ENCODE measurements at regions not wholly inside any gene's neighbourhood (a gene's known extent, or its start where the extent isn't known, plus 50 kb on each side); places are given as distances from the start of the nearest gene placed in this dataset.
"Not testable (repeated sequence)": the region's sequence is repeated elsewhere in the genome, so short reads cannot be mapped to it uniquely, and the experiment has no call there.

DNA sequence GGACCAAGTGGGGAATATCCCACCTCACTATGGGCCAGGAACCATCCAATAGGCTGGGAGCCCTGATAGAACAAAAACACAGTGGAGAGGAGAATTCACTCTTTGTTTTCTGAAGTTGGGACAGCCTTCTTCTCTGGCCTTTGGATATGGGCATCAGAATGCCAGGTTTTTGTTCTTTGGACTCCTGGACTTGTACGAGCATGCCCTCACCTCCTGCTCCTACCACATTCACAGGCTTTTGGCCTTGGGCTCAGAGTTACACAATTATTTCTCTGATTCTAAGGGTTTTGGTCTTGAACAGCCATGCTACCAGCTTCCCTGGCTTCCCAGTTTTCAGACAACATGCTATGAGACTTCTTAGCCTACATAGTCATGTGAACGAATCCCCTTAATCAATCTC, 732.9 kb upstream of the VRK2 start:
- no peak for DNase-seq (ENCODE audit: low read depth)

DNA sequence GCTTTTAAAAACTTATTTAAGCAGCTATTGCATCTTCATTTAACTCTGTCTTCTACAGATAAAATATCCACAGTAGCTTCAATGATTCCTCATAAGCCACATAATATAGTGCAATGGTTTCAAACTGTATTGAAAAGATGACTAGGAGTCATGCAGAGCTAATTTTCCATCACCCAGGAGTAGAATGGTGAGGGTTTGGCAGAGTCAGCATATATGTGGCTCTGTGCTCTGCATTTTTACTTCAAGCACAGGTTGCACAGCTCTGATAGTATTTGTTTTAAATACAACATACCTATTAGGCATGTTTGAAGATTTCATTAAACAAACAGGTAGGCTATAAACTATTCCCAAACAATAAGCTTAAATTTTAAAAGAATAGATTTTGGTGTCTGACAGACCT, 731.9 kb upstream of the VRK2 start:
- no peak for DNase-seq (ENCODE audit: low read depth)

DNA sequence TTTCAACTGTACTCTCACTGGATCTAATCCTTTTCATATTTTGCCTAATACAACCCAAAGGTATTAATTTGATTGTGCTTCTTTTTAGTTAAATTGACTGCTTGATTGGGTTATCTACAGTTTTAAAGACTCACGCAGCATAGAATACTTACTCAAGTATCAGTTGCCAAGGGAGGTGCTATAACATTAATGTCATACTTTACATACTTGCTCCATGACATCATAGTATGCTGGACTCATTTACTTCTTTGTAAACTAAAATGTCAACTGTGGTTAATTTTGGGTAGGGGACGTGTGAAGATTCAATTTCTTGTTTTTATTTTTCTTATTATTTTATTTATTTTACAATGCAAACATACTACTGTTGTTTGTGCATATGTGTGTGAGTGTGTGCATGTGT, 716.2 kb upstream of the VRK2 start:
- DNase-seq (ENCODE audit: low read depth): no peak

DNA sequence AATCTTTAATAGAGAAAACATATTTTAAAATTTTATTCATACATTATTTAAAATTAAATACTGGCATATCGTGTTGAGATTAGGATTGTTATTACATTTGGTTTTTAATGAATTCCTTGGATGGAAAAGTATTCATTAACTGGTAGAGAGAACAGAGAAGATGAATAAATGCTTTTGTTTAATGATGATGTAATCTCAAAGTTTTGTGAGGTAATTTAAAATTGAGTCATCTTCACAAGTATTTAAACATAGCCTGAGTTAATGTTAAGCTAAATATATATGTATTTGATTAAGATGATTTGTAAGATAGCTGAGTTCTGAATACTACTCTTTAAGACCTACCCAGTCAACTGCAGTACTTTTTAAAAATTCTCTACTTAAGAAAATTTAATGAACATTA, 713.4 kb upstream of the VRK2 start:
- no peak for DNase-seq (ENCODE audit: low read depth)

DNA sequence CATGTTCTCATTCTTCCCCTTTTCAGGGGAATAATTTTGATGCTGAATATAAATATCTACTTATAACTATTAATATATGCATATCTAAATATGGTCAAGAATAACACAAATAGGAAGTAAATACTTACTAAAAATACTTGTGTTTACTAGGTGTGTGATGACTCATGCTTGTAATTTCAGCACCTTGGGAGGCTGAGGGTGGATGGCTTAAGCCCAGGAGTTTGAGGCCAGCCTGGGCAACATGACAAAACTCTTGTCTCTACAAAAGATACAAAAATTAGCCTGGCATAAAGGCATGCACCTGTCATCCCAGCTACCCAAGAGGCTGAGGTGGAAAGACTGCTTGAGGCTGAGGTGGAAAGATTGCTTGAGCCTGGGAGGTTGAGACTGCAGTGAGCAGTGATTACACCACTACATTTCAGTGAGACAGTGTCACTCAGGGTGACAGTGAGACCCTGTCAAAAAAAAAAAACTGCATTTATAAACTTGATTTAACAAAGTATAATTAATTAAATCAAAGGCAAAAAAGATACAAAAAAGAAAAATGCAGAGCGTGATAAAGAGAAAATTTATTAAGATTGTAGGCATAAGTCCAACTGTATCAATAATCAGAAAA, 703.1 kb upstream of the VRK2 start:
- no peak for DNase-seq (ENCODE audit: low read depth)

DNA sequence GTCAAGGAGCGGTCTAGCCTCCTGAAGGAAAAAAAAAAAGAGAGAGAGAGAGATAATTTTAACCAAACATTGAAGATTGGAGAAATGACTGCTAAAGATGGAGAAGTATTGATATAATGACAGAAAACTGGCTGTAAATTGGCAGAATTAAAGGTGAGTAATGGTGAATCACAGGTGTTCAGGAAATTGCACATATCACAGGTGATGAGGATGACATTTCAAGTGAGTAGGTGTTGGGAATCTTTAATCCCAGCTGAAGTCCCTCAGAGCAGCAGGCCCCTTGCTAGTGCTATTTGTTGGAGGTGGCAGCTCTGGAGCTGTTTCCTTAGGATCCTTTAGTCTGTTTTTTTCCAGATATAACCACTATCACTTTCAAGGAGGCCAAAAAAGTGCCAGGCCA, 678.4 kb upstream of the VRK2 start:
- DNase-seq (ENCODE audit: low read depth): no peak

DNA sequence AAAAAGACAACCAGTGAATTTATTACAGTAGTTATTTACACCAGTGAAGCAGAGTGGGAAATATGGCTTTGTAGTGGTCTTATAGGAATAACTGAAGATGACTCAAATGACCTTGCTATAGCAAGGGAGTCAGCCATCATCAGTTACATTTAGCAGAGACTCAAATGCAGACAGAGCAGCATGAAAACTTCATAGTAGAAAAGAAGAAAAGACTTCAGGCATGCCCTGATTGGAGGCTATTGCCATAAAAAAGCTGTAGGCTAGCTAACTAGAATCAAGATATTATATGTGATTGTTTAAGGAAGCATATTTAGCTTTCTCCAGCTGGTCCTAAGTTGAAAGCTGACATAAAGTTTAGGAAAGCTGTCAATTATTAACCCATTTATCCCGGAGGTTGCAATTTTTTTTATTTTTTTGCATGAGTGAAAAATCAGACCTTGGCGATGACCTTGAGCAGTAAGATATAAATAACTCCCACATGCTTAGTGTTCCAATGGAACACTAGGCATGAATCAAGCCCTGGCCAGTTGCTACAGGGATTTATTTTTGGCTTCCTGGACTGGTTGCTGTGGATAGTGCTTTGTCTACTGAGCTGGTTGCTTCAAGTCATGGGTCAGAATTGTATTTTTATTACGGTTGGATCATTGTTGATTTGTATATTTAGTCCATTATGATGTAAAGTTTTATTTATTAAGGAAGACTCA, 675.6 kb upstream of the VRK2 start:
- DNase-seq (ENCODE audit: low read depth): no peak

DNA sequence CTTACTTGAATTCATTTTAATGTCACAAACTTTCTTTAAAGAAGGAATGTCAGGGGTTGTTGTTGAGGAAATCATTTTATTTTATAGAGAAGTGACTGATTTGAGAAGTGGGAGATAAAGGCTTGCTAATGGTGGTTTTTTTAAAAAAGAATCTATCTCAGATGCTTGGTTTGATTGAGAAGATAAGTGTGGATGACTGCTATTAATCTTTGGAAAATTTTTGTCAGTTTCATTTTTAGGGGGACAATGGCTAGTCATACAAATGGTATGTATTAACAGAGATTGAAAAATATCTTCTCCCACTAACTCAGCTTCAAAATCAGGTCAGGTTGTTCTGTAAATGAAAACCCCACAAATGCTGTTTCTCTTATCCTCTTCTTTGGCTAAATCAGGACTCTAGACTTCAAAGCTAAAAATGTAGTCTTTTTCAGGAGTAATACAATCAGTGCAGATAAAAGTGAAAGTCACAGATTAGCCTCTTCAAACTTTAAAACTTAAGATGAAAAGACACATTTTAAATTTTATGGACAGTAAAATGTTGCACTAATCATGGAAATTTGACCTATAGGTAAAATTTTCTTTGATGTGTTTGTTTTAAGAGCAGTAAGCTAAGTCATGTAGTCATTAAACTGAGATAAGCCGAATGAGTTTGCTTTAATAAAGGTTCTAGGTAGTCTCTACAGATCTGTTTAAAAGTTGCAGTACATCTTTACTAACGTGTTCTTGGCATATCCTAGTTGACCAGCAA, 674.2 kb upstream of the VRK2 start:
- DNase-seq (ENCODE audit: low read depth): no peak

DNA sequence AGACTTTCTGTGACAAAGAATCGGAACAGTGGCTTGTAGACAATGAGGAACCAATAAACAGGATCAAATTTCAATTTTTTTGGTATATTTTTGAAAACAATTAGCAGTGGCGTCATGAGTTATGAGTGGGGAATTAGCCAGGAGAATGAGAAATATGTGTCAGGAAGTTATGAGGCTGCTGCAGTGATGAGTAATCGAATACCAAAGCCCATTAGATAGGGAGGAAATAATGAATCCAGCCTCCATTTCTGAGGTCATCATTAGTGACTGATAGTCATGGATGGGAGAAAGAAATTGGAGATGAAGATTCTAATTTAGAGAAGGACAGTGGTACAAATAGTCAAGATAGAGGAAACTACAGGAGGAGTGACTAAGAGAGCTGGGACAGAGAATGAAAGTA, 673.1 kb upstream of the VRK2 start:
- DNase-seq (ENCODE audit: low read depth): no peak

DNA sequence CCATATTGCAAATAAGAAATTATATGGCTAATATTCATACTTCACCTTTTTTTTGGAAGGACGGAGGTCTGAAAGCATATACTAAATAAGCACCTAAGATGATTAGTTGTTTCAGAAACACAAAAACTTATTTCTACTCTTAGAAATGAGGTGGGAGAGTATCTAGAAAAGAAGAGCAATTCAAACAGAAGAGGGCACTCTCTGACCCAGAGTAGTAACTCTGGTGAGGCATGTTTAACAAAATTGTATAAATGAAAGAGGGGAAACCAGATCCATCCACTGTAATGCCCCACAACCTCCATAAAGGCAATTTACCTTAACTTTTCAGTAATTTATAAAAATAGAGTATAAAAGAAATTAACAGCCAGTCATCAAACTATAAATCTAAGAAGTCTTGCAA, 669.6 kb upstream of the VRK2 start:
- no peak for DNase-seq (ENCODE audit: low read depth)

DNA sequence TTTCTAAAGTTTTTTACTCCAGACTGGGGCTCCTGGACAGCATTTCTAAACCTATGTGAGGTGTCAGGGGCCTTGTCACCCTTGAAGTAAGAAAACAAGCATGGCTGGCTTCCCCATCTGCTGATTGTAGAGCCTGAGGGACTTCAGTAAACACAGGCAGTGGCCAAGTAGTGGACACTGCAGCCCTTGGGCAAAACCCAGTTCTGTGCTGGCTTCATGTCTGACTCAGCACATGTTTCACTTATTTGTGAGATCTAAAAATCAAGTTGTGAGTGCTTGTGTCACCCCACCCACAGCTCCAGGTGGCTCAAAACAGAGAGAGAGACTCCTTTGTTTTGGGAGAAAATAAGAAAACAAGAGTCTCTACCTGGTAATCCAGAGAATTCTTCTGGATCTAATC, 660.3 kb upstream of the VRK2 start:
- DNase-seq (ENCODE audit: low read depth): no peak

DNA sequence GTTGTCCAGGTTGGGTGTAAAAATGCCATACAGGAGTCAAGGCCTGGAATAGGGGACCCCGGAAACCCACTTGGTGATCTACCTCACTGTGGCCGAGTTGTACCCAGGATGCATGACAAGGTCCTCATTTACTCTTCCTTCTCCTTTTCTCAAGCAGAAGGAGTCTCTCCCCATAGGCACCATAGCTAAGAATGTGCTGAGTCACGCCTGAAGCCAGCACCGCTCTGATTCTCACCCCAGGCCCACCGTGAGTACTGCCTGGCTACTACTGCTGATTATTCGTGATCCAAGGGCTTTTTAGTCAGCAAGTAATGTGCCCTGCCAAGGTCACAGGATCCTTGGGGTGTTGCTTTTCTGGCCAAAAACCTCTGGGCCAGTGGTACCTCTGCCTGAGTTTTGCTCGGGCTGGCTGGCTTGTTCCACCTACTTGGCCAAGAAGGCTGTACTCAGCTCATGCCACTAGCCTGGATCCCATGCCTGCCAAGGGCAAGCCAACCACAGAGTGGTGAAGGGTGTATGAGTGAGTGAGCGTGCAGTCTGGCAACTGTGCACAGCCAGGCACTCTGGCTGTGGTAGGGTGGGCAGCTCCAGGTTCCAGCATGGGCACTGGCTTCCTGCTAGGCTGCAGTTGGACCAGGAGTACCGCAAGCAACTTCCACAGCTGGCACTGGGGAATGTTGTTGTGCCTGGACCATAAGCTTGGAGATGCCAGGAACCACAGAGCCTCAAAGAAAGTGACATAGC, 650.1 kb upstream of the VRK2 start:
- DNase-seq (ENCODE audit: low read depth): no peak

DNA sequence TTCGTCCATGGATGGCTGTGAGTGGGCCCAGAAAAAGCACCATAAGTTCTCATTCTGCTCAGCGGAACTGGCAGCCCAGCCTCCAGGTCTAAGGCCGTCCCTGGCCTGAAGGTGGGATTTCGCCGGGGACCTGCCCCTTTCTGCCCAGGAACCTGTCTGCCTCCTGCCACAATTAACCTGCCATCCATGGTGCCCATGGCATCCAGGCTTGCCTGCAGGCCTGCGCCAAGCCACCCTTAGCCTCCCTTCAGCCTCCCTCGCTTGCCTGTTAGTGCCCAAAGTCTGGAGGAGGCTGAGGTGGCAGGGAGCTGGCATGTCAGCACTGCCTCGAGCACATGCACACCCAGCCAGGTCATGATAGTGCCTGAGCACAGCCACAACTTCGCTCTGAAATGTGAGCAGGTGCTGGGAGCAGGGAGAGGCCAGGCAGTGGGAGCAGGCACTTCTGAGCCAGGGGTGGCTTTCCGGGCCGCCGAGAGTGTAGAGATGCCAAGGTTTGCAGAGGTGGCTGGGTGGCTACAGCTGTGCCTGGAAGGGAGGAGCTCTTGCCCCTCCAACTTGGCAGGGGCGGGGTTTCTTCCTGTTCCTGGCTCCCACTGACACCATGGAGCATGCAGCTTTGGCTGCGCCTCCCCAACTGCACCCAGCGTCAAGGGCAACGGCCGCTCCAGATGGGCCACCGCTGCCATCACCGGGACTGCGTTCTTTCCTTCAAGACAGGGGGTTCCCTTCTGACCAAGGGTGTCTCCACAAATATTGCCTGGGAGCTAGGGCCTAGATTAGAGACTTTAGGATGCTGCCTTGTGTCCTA, 648.9 kb upstream of the VRK2 start:
- DNase-seq (ENCODE audit: low read depth): no peak

DNA sequence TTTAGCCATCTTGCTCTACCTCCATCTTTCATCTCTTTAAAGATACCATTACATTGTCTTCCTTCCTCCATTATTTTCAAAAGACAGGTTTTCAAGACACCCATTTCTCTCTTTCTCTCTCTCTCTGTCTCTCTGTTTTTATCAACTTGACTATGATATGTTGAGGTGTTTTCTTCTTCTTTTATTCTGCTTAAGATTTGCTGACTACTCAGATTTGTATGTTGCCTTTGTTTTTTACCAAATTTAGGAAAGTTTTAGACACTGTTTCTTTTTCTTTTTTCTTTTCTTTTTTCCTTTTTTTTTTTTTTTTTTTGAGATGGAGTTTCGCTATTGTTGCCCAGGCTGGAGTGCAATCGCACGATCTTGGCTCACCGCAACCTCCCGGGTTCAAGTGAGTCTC, 647.5 kb upstream of the VRK2 start:
- DNase-seq (ENCODE audit: low read depth): no peak

DNA sequence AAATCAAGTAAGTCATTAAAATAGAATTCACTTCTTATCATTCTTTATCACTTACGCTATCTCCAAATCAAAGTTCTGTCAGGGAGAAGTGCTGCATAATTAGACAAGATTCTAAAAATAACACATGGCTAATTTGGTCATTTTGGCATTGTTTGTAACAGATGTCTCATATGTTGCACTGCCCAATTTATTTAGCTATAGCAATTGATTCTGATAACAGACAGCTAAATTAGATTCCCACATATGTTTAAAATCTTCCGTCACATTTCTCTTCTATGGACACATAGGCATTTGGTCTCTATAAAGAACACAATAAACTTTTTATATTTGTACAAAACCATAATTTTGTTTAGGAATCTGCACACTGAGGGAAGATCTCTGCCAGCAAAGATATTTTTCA, 644.5 kb upstream of the VRK2 start:
- no peak for DNase-seq (ENCODE audit: low read depth)

DNA sequence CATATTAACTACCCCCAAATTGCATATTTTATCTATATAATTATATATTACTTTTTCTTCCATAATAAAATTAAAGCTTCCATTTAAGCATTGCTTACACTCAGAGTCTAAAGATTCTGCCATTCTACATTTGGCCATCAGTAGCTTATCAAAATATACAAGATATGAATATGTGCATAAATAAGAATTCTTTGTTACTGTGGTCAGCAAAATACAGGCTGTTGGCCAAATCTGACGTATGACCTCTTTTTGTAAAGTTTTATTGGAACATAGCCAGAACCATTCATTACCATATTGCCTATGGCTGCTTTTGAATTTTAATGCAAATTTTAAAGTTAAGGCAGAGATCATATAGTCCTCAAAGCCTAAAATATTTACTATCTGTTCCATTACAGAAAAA, 643.9 kb upstream of the VRK2 start:
- no peak for DNase-seq (ENCODE audit: low read depth)

DNA sequence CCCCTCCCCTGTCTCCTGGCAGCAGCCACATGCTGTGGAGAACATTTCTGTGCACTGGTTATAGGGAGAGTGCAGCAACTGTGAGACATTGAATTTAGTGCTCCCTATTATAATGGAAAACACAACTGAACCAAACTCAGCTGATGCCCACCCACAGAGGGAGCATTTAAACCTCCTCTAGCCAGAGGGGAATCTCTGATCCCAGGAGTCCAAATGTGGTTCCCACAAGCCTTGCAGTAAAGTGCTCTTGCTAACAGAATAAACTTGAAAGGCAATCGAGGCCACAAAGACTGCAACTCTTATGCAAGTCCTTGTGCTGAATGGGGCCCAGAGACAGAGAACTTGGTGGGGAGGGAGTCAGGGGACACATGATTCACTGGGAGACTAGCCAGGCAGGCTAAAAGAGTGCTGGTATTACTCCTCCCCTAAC, 638.8 kb upstream of the VRK2 start:
- DNase-seq (ENCODE audit: low read depth): no peak

DNA sequence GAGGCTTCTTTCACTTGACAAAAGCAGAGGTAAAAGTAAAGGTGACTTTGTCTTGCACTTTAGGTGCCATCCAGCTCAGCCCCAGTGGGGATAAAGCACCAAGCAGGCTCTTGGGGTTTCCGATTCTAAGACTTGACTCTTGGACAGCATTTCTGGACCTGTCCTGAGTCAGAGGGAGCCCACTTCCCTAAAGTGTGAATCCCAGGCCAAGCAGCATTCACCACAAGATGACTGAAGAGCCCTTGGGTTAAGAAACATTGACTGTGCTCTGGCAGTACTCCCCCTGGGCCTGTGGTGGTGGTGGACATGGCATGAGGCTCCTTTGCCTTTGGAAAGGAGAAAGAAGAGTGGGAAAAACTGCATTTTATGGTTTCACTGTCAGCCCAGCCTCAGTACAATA, 638.0 kb upstream of the VRK2 start:
- DNase-seq (ENCODE audit: low read depth): no peak

DNA sequence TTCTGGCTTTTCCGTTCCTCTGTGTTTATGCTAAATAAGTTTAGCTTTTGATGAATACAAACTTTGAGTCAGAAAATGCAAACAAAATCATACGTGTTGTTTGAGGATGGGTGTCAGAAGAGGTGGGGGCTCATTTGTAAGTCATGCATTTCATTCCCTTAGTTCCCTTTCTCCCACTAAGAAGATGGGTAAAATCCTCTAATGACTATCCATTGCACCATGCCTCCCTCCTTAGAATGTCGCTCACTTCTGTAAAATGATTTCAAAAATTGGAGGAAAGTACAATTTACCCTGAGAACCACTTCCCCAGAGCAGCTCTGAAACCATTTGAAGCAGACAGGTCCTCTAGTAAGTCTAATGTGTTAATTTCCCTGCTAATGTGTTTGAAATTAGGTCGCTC, 629.6 kb upstream of the VRK2 start:
- no peak for DNase-seq (ENCODE audit: low read depth)

DNA sequence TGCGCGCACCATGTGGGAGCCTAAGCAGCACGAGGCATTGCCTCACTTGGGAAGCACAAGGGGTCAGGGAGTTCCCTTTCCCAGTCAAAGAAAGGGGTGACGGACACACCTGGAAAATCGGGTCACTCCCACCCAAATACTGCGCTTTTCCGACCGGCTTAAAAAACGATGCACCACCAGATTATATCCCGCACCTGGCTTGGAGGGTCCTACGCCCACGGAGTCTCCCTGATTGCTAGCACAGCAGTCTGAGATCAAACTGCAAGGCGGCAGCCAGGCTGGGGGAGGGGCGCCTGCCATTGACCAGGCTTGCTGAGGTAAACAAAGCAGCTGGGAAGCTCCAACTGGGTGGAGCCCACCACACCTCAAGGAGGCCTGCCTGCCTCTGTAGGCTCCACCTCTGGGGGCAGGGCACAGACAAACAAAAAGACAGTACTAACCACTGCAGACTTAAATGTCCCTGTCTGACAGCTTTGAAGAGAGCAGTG, 627.7 kb upstream of the VRK2 start:
- not testable (repeated sequence) for DNase-seq (ENCODE audit: low read depth)

DNA sequence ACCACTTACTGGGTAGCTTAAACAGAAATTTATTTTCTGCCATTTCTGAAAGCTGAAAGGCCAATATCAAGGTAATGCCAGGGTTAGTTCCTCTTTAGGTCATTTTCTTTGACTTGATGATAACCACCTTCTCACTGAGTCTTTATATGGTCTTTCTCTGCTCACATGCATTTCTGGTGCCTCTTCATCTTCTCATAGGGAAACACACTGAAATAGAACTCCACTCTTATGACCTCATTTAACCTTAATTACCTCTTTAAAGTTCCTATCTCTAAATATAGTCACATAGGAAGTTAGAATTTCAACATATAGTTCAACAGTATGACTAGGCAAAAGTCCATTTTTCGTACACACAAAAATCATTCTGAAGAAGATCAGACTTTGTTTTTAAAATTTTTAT, 616.8 kb upstream of the VRK2 start:
- DNase-seq (ENCODE audit: low read depth): no peak

DNA sequence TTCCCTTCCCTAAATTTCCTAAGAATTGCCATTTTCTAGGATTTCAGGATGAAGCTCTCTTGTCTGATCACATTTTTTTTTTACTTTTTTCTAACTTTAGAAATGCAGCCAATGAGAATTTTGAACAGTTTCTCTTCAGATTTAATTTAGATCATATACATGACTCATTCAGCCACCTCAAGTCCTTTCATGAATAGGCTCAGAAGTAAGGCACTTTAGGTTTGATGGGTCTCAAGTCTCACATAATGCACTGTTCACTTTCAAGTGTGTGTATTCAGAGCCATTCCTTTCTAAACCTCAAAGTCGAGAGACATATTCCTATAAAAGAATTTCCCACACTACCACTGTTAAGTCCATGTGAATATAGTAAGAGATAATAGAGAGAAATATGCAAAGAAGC, 614.1 kb upstream of the VRK2 start:
- no peak for DNase-seq (ENCODE audit: low read depth)

Measured in RPMI7951 (cell line).